ENCODE measurements at regions not wholly inside any gene's neighbourhood (a gene's known extent, or its start where the extent isn't known, plus 50 kb on each side); places are given as distances from the start of the nearest gene placed in this dataset.

GRCh38 chr18:8504424-8504823, 104.8 kb upstream of the RAB12 start:
- H3K79me2 ChIP-seq (ENCODE audit: insufficient read depth, low read length): no peaks in the 10 kb centered on the region
- H3K9ac ChIP-seq (ENCODE audit: low read length): no peak overlapping the region
- no peaks in the 10 kb centered on the region for H3F3A ChIP-seq (ENCODE audit: insufficient read depth, low read length)
- no peaks in the 10 kb centered on the region for H3K9me3 ChIP-seq (ENCODE audit: low read length)
- H3K4me1 ChIP-seq (ENCODE audit: insufficient read depth, low read length, severe bottlenecking): no peaks in the 10 kb centered on the region
- H3K9me2 ChIP-seq (ENCODE audit: low read depth, low read length): no peaks in the 10 kb centered on the region
- no peak overlapping the region for H3K4me2 ChIP-seq (ENCODE audit: low read length)
- H2AFZ ChIP-seq (ENCODE audit: low read length): no peak overlapping the region
- no peak overlapping the region for H3K27ac ChIP-seq (ENCODE audit: low read depth, low read length, poor library complexity, severe bottlenecking)
- H3K36me3 ChIP-seq (ENCODE audit: insufficient read depth, low read length): no peaks in the 10 kb centered on the region
- no peaks in the 10 kb centered on the region for H4K20me1 ChIP-seq (ENCODE audit: insufficient read depth, low read length)
- H3K27me3 ChIP-seq (ENCODE audit: insufficient read depth, low read length): peaks cover 5% of the 10 kb centered on the region; the same call in 1 of the 2 replicates
- TF ChIP-seq CTCF (IDR thresholded peaks at IDR 0.05; ENCODE audit: low read length): no peak
- TF ChIP-seq EZH2 (IDR thresholded peaks at IDR 0.05; ENCODE audit: borderline replicate concordance, low read length): no peak
- no peak overlapping the region for H3K4me3 ChIP-seq (ENCODE audit: low read depth, low read length, poor library complexity, severe bottlenecking)

GRCh38 chr18:8504880-8505435, 104.3 kb upstream of the RAB12 start:
- TF ChIP-seq CTCF (IDR thresholded peaks at IDR 0.05; ENCODE audit: low read length) (no peak), EZH2 (IDR thresholded peaks at IDR 0.05; ENCODE audit: borderline replicate concordance, low read length) (no peak)
- no peak overlapping the region for H3K4me3 ChIP-seq (ENCODE audit: low read depth, low read length, poor library complexity, severe bottlenecking)
- no peaks in the 10 kb centered on the region for H3K36me3 ChIP-seq (ENCODE audit: insufficient read depth, low read length)
- no peaks in the 10 kb centered on the region for H3K9me3 ChIP-seq (ENCODE audit: low read length)
- no peaks in the 10 kb centered on the region for H3K79me2 ChIP-seq (ENCODE audit: insufficient read depth, low read length)
- H3K27me3 ChIP-seq (ENCODE audit: insufficient read depth, low read length): 0 out of 2 replicates have a peak, but pooled peaks cover 4% of the 10 kb centered on the region
- H2AFZ ChIP-seq (ENCODE audit: low read length): no peak overlapping the region
- no peaks in the 10 kb centered on the region for H3F3A ChIP-seq (ENCODE audit: insufficient read depth, low read length)
- H4K20me1 ChIP-seq (ENCODE audit: insufficient read depth, low read length): no peaks in the 10 kb centered on the region
- H3K9ac ChIP-seq (ENCODE audit: low read length): no peak overlapping the region
- no peak overlapping the region for H3K27ac ChIP-seq (ENCODE audit: low read depth, low read length, poor library complexity, severe bottlenecking)
- H3K9me2 ChIP-seq (ENCODE audit: low read depth, low read length): no peaks in the 10 kb centered on the region
- H3K4me2 ChIP-seq (ENCODE audit: low read length): no peak overlapping the region
- no peaks in the 10 kb centered on the region for H3K4me1 ChIP-seq (ENCODE audit: insufficient read depth, low read length, severe bottlenecking)

GRCh38 chr18:8506251-8507049, 102.8 kb upstream of the RAB12 start:
- no peak overlapping the region for H3K9ac ChIP-seq (ENCODE audit: low read length)
- H3K9me2 ChIP-seq (ENCODE audit: low read depth, low read length): no peaks in the 10 kb centered on the region
- H3K79me2 ChIP-seq (ENCODE audit: insufficient read depth, low read length): no peaks in the 10 kb centered on the region
- H4K20me1 ChIP-seq (ENCODE audit: insufficient read depth, low read length): no peaks in the 10 kb centered on the region
- no peak overlapping the region for H2AFZ ChIP-seq (ENCODE audit: low read length)
- H3K36me3 ChIP-seq (ENCODE audit: insufficient read depth, low read length): no peaks in the 10 kb centered on the region
- H3K9me3 ChIP-seq (ENCODE audit: low read length): no peaks in the 10 kb centered on the region
- TF ChIP-seq EZH2 (IDR thresholded peaks at IDR 0.05; ENCODE audit: borderline replicate concordance, low read length) (no peak), CTCF (IDR thresholded peaks at IDR 0.05; ENCODE audit: low read length) (no peak)
- H3K4me3 ChIP-seq (ENCODE audit: low read depth, low read length, poor library complexity, severe bottlenecking): no peak overlapping the region
- H3K4me1 ChIP-seq (ENCODE audit: insufficient read depth, low read length, severe bottlenecking): no peaks in the 10 kb centered on the region
- H3K4me2 ChIP-seq (ENCODE audit: low read length): no peak overlapping the region
- H3K27me3 ChIP-seq (ENCODE audit: insufficient read depth, low read length): 0 out of 2 replicates have a peak, but pooled peaks cover 4% of the 10 kb centered on the region
- no peak overlapping the region for H3K27ac ChIP-seq (ENCODE audit: low read depth, low read length, poor library complexity, severe bottlenecking)
- H3F3A ChIP-seq (ENCODE audit: insufficient read depth, low read length): no peaks in the 10 kb centered on the region

Measured in OCI-LY1 (cell line).